T-helper 2 cell treated with Interferon-gamma antibody and Interleukin-4, amounts not matched to agents 5 μg/mL and 100 μg/mL, for 36 hours (primary cell): ENCODE measurements at regions not wholly inside any gene's neighbourhood (a gene's known extent, or its start where the extent isn't known, plus 50 kb on each side); places are given as distances from the start of the nearest gene placed in this dataset.

Source experiments
- DNase-seq: peaks from one replicate; pipeline ENCODE4 v3.0.0; 2021; ENCODE audit warnings: low spot score
- H3K27ac Mint-ChIP-seq: one replicate; pipeline ENCODE4 v1.8.0; 2021; ENCODE audit warnings: mild to moderate bottlenecking, mixed read lengths
- H3K27me3 Mint-ChIP-seq: one replicate; pipeline ENCODE4 v1.8.0; 2021; ENCODE audit warnings: low read depth, mixed read lengths
- H3K36me3 Mint-ChIP-seq: one replicate; pipeline ENCODE4 v1.8.0; 2021; ENCODE audit warnings: low read depth, mixed read lengths
- H3K4me1 Mint-ChIP-seq: one replicate; pipeline ENCODE4 v1.8.0; 2021; ENCODE audit warnings: low read depth, mixed read lengths
- H3K4me3 Mint-ChIP-seq: one replicate; pipeline ENCODE4 v1.8.0; 2022; ENCODE audit warnings: mild to moderate bottlenecking, moderate library complexity, mixed read lengths
- H3K9me3 Mint-ChIP-seq: one replicate; pipeline ENCODE4 v1.8.0; 2021; ENCODE audit warnings: mixed read lengths

- no peaks in the 10 kb centered on the region for H3K4me1 Mint-ChIP-seq
- no peaks in the 10 kb centered on the region for H3K27me3 Mint-ChIP-seq
- no peak for DNase-seq
- H3K9me3 Mint-ChIP-seq = no peaks in the 10 kb centered on the region
- H3K4me3 Mint-ChIP-seq = no peak overlapping the region
- no peaks in the 10 kb centered on the region for H3K36me3 Mint-ChIP-seq
- H3K27ac Mint-ChIP-seq = no peak overlapping the region
Observed at GRCh38 chr16:18059089-18059488, 277.4 kb downstream of the NPIPA8 start.

- no peak overlapping the region for H3K4me3 Mint-ChIP-seq
- no peaks in the 10 kb centered on the region for H3K4me1 Mint-ChIP-seq
- no peaks in the 10 kb centered on the region for H3K36me3 Mint-ChIP-seq
- H3K9me3 Mint-ChIP-seq = no peaks in the 10 kb centered on the region
- H3K27ac Mint-ChIP-seq = no peak overlapping the region
- DNase-seq = no peak
- H3K27me3 Mint-ChIP-seq = no peaks in the 10 kb centered on the region
Observed at GRCh38 chr16:18055411-18055916, 281.1 kb downstream of the NPIPA8 start.

DNA sequence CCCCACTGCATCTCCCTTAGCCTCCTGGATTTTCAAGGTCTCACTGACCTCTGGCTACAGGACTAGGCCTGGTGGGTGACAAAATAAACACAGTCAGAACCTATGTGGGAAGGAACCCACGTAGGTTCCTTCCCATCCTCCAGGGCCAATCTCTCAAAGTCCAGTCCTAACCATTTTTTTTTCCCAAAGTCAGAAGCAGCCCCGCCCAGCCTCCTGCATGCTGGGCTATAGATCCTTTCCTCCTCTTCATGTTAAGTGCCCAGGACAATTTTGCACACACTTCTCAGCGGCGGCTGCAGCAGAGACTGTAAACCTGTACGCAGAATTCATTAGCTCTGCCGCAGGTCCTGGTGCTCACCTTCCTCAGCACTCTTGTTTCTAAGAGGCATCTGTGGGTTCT lies 285.8 kb downstream of the NPIPA8 start:
- Mint-ChIP-seq H3K36me3 (no peaks in the 10 kb centered on the region), H3K9me3 (no peaks in the 10 kb centered on the region), H3K27ac (no peak overlapping the region), H3K4me3 (no peak overlapping the region), H3K4me1 (no peaks in the 10 kb centered on the region), H3K27me3 (no peaks in the 10 kb centered on the region)
- DNase-seq = no peak

DNA sequence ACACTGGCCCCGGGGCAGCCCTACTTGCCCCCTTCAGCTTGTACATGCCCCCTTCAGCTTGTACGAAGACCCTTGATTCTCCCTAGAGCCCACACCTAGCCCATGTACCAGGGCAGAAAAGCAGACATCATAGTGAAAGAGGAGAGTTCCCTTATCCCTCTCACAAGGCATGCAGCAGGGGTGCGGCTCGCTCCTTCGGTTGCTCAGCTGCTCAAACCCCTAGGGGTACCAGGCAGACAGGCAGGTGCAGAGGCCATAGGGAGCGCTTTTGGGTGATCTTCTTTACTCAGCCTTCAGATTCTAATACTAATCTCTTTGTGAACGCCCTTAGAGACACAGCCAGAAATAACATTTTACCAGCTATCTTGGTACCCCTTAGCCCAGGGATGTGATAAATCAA lies 286.3 kb downstream of the NPIPA8 start:
- DNase-seq = no peak
- no peak overlapping the region for H3K4me3 Mint-ChIP-seq
- no peaks in the 10 kb centered on the region for H3K4me1 Mint-ChIP-seq
- no peaks in the 10 kb centered on the region for H3K9me3 Mint-ChIP-seq
- no peaks in the 10 kb centered on the region for H3K27me3 Mint-ChIP-seq
- no peak overlapping the region for H3K27ac Mint-ChIP-seq
- no peaks in the 10 kb centered on the region for H3K36me3 Mint-ChIP-seq

DNA sequence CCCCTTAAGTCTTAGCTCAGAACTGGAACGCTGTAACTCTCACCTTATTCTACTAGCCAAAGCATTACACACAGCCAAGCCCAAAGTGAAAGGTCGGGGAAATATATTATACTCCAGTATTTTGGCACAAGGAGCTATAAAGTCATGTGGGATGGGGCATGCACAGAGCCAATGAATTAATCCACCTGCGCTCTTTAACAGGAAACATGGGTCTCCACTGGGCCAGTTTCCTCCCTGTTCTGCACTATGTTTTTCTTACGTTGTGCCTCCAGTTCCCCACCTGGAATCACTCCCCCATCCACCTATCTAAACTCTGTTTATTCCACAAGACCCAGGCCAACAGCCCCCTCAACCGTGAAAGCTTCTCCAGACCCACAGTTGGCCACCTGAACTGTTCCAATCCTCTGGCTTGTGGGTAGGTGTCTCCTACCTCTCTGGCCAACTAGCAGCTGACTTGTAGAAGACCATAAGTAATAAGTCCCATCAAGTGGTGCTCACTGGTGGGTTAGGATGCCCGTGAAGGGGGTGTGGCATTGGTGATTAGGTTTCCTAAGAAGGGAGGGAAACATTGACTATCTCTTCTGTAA lies 286.9 kb downstream of the NPIPA8 start:
- Mint-ChIP-seq H3K36me3 (no peaks in the 10 kb centered on the region), H3K27me3 (no peaks in the 10 kb centered on the region), H3K4me1 (no peaks in the 10 kb centered on the region), H3K4me3 (no peak overlapping the region), H3K9me3 (no peaks in the 10 kb centered on the region), H3K27ac (no peak overlapping the region)
- no peak for DNase-seq

DNA sequence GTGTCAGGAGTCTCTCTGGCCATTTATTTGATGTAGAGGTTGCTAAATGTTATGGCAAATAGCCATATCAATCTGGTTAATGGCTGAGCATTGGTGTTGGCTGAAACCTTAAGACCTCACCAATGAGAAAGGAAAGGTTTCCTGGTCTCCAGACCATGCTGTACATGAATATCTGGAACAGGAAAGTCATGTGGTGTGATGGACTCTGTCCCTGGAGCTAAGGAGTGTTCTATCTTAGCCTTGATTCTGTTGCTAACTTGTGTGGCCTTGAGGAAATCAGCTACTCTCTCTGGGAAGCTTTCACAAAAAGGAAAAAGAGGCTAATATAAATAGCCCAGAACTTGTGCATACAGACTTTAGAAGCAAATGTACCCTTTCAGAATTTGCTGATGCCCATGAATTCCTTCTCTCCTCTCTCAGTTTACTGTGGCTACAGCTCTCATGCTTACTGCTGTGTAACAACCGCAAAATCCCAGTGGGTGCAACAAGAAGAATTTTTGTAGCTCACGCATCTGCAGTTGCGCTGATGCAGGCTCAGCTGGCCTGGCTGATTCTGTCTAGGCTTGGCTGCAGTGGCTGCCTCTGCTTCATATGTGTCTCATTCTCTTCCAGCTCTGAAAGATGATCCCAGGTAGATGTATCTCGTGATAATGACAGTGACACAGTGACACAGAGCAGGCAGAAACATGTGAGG lies 287.5 kb downstream of the NPIPA8 start:
- Mint-ChIP-seq H3K9me3 (no peaks in the 10 kb centered on the region), H3K36me3 (no peaks in the 10 kb centered on the region), H3K27ac (no peak overlapping the region)

DNA sequence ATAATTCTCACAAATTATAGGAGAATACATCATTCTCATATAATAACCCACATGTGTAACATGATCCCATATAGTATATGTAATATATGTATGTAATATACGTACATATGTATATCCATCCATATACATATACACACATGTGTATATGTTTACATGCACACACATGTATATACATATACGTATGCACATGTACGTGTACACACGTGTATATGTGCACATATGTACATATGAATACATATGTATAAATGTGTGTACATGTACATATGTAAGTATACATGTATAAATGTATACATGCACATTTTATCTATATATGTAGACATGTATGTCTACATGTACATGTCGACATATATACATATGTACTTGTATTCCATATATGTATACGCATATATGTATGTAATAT lies 288.8 kb downstream of the NPIPA8 start:
- H3K9me3 Mint-ChIP-seq = no peaks in the 10 kb centered on the region
- no peaks in the 10 kb centered on the region for H3K4me1 Mint-ChIP-seq
- no peaks in the 10 kb centered on the region for H3K36me3 Mint-ChIP-seq
- no peak overlapping the region for H3K27ac Mint-ChIP-seq
- no peaks in the 10 kb centered on the region for H3K27me3 Mint-ChIP-seq
- DNase-seq = no peak
- H3K4me3 Mint-ChIP-seq = no peak overlapping the region

More for the DNA sequence above, 287.5 kb downstream of the NPIPA8 start:
- Mint-ChIP-seq H3K27me3 (no peaks in the 10 kb centered on the region), H3K4me1 (no peaks in the 10 kb centered on the region), H3K4me3 (no peak overlapping the region)
- no peak for DNase-seq

- Mint-ChIP-seq H3K4me3 (no peak overlapping the region), H3K27me3 (no peaks in the 10 kb centered on the region), H3K4me1 (no peaks in the 10 kb centered on the region), H3K9me3 (no peaks in the 10 kb centered on the region), H3K36me3 (no peaks in the 10 kb centered on the region), H3K27ac (no peak overlapping the region)
- DNase-seq = no peak
Observed at GRCh38 chr16:18045356-18045755, 291.2 kb downstream of the NPIPA8 start.

DNA sequence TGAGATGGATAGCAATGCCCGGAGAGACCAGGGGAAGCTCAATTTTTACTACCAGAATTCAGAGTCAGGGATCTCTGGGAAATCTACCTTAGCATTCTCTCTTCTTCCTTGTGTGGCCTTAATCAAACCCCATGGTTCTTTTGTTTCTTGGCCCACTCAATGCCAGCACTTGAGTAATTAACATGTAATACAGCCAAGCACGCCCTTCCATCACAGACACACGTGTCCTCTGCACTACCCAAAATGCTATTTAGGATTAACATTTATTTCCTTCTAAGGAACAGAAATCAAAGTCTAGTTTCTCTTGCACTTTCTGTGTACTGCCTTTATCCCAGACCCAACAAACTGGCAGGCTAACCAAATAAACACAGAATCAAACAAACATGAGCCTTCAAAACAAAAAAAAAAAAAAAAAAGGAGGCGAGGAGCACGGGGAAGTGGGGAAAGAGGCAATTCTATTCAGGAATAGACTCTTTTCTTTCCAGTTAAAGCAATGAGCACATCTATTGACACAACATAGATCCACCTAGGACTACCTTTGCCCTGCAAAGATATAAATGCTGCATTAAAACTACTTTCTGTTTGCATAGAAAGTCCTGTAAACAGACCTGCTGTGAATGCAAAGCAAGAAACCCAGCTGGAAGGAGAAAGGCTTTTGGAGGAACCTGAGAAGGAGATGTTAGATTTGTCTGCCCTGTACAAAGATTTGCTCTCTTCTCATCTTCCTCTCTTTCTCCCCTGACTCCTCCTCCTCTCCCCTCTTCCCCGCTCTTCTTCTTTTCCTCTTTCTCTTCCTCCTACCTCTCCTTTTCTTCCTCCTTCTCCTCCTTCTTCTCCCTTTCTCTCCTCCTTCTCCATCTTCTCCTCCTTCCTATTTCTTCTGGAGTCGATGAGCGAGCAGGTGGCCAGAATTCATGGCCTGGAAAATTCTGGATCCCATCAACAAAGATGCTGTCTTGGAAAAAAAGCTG lies 294.4 kb downstream of the NPIPA8 start:
- no peak overlapping the region for H3K4me3 Mint-ChIP-seq
- H3K27ac Mint-ChIP-seq = no peak overlapping the region
- H3K27me3 Mint-ChIP-seq = no peaks in the 10 kb centered on the region
- no peaks in the 10 kb centered on the region for H3K4me1 Mint-ChIP-seq
- no peak for DNase-seq
- H3K9me3 Mint-ChIP-seq = no peaks in the 10 kb centered on the region
- no peaks in the 10 kb centered on the region for H3K36me3 Mint-ChIP-seq

DNA sequence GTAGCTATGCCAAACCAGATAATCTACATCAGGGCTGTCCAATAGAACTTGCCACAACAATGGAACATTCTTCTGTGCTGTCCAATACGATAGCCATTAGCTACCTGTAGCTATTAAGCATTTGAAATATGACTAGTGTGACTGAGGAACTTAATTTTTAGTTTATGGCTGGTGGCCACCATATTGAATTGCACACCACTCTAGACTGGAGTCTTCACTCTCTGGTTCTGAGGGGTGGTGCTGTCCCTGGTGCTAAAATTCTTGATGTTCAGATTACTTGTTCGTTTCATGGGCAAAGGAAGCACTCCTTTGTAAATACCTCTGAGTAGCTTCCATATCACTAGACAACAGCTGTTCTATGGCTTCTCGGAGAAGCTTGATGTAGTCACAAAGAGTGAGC lies 296.6 kb downstream of the NPIPA8 start:
- no peaks in the 10 kb centered on the region for H3K27me3 Mint-ChIP-seq
- no peaks in the 10 kb centered on the region for H3K4me1 Mint-ChIP-seq
- no peaks in the 10 kb centered on the region for H3K9me3 Mint-ChIP-seq
- no peak overlapping the region for H3K27ac Mint-ChIP-seq
- no peak overlapping the region for H3K4me3 Mint-ChIP-seq
- no peak for DNase-seq
- H3K36me3 Mint-ChIP-seq = no peaks in the 10 kb centered on the region

DNA sequence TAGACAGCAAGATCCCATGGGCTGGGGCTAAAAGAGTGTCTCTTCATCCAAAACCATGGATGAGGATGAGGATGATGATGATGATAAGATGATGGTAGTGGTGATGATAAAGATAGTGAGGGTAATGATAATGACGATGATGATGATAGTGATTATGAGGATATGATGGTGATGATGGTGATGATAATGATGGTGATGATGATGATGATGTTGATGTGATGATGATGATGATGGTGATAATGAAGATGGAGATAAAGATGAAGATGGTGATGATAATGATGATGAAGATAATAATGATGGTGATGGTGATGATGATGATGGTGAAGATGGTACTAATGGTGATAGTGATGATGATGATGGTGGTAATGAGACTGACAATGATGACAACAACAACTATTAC lies 299.5 kb downstream of the NPIPA8 start:
- H3K36me3 Mint-ChIP-seq = no peaks in the 10 kb centered on the region
- H3K27me3 Mint-ChIP-seq = no peaks in the 10 kb centered on the region

GRCh38 chr16:18024611-18025010 lies 311.9 kb downstream of the NPIPA8 start:
- H3K9me3 Mint-ChIP-seq = no peaks in the 10 kb centered on the region
- no peak overlapping the region for H3K27ac Mint-ChIP-seq

More for the DNA sequence above, 299.5 kb downstream of the NPIPA8 start:
- Mint-ChIP-seq H3K27ac (no peak overlapping the region), H3K9me3 (no peaks in the 10 kb centered on the region), H3K4me3 (no peak overlapping the region), H3K4me1 (no peaks in the 10 kb centered on the region)
- DNase-seq = no peak

DNA sequence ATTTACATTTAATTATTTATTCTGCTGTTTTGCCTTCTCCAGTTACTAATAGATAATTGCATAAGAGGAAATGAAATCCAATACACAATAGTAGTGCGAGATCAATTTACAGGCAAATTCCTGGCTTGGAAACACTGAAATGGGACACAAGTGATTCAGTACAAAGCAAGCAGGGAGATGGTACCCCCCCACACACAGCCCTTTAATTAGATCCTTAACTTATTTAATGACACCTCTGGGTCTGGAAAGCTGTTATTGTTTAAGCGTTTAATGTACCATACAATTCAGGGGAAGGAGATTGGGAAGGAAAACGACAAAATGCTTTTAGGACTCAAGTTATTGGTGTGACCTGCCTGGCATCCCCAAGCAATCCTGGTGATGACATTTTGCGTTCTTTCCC lies 318.2 kb downstream of the NPIPA8 start:
- Mint-ChIP-seq H3K36me3 (no peaks in the 10 kb centered on the region), H3K27me3 (no peaks in the 10 kb centered on the region), H3K4me1 (no peaks in the 10 kb centered on the region), H3K9me3 (no peaks in the 10 kb centered on the region), H3K27ac (no peak overlapping the region), H3K4me3 (no peak overlapping the region)
- DNase-seq = no peak

More at GRCh38 chr16:18024611-18025010, 311.9 kb downstream of the NPIPA8 start:
- Mint-ChIP-seq H3K27me3 (no peaks in the 10 kb centered on the region), H3K4me1 (no peaks in the 10 kb centered on the region), H3K36me3 (no peaks in the 10 kb centered on the region), H3K4me3 (no peak overlapping the region)
- DNase-seq = no peak

DNA sequence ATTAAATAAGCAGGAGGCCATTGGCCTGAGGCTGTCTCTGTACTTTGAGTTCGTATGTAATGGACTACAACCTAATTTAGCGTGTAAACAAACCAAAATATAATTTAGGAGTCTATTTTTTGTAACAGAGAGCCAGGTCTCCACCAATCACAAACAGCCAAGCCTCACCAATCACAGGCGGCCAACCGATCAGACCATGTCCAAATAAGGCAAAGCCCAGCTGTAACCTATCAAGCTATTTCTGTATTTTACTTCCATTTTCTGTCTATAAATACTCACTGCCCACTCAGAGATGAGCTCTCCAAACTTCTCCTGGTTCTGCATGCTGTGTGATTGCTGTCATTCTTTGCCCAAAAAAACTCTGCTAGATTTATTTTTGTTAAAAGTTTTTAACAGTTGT lies 322.7 kb downstream of the NPIPA8 start:
- H3K27me3 Mint-ChIP-seq = no peaks in the 10 kb centered on the region
- H3K4me1 Mint-ChIP-seq = no peaks in the 10 kb centered on the region
- H3K4me3 Mint-ChIP-seq = no peak overlapping the region
- no peaks in the 10 kb centered on the region for H3K9me3 Mint-ChIP-seq
- DNase-seq = no peak
- H3K36me3 Mint-ChIP-seq = no peaks in the 10 kb centered on the region
- no peak overlapping the region for H3K27ac Mint-ChIP-seq
